Stimulated activated CD8-positive, alpha-beta memory T cell treated with anti-CD3 and anti-CD28 coated beads, Interleukin-15, amount 100 ng/mL, for 48 hours (primary cell): ENCODE measurements at regions not wholly inside any gene's neighbourhood (a gene's known extent, or its start where the extent isn't known, plus 50 kb on each side); places are given as distances from the start of the nearest gene placed in this dataset.
A peak's percentile ranks its signal among the peaks of the same experiment; 100 is the strongest.

ENCODE experiments used
- DNase-seq, 2 donors: peaks; one replicate each; pipeline ENCODE4 v3.0.0-alpha.2; 2020; ENCODE audit warnings: low read depth in 2 of 2

GRCh38 chr5:174311121-174311520, 265.6 kb downstream of the NSG2 start:
- no peak for DNase-seq

- peak; percentile 23 to 46 for DNase-seq
These were observed 266.2 kb downstream of the NSG2 start for GRCh38 chr5:174311531-174312269.

GRCh38 chr5:174312270-174312617, 266.7 kb downstream of the NSG2 start:
- no peak for DNase-seq

- no peak for DNase-seq
These were observed 267.1 kb downstream of the NSG2 start for GRCh38 chr5:174312641-174313040.

GRCh38 chr5:174313615-174314014, 268.1 kb downstream of the NSG2 start:
- no peak for DNase-seq

GRCh38 chr5:174314261-174314660, 268.8 kb downstream of the NSG2 start:
- DNase-seq, result no peak

- no peak for DNase-seq
These were observed 270.0 kb downstream of the NSG2 start for GRCh38 chr5:174315471-174315870.

GRCh38 chr5:174315871-174316270, 270.4 kb downstream of the NSG2 start:
- DNase-seq, result no peak

GRCh38 chr5:174316326-174316725, 270.8 kb downstream of the NSG2 start:
- DNase-seq, result no peak

GRCh38 chr5:174317256-174317894, 271.9 kb downstream of the NSG2 start:
- DNase-seq, result no peak

GRCh38 chr5:174318578-174318977, 273.1 kb downstream of the NSG2 start:
- DNase-seq, result no peak

- DNase-seq, result no peak
These were observed 274.0 kb downstream of the NSG2 start for GRCh38 chr5:174319551-174319950.

- no peak for DNase-seq
These were observed 274.5 kb downstream of the NSG2 start for GRCh38 chr5:174320051-174320450.

- no peak for DNase-seq
These were observed 278.4 kb downstream of the NSG2 start for GRCh38 chr5:174323878-174324281.

GRCh38 chr5:174324680-174325079, 279.2 kb downstream of the NSG2 start:
- no peak for DNase-seq

- no peak for DNase-seq
These were observed 279.9 kb downstream of the NSG2 start for GRCh38 chr5:174325431-174325830.

GRCh38 chr5:174325961-174326360, 280.5 kb downstream of the NSG2 start:
- DNase-seq, result no peak

- DNase-seq, result no peak
These were observed 280.9 kb downstream of the NSG2 start for GRCh38 chr5:174326372-174326771.

GRCh38 chr5:174327317-174327864, 281.9 kb downstream of the NSG2 start:
- peak; percentile 15 to 19 for DNase-seq

- no peak for DNase-seq
These were observed 282.4 kb downstream of the NSG2 start for GRCh38 chr5:174327896-174328295.

GRCh38 chr5:174328631-174329299, 283.3 kb downstream of the NSG2 start:
- DNase-seq, result no peak

- DNase-seq, result no peak
These were observed 284.2 kb downstream of the NSG2 start for GRCh38 chr5:174329738-174330137.
